HepG2 (cell line): ENCODE measurements at regions not wholly inside any gene's neighbourhood (a gene's known extent, or its start where the extent isn't known, plus 50 kb on each side); places are given as distances from the start of the nearest gene placed in this dataset.
A peak's percentile ranks its signal among the peaks of the same experiment; 100 is the strongest.

Experiments
- ARHGAP35 ChIP-seq: sonication (generic); formaldehyde crosslinking; IDR thresholded peaks from 2 replicates; pipeline ENCODE4 v1.9.0; 2022; ENCODE audit warnings: mild to moderate bottlenecking, inconsistent platforms, moderate library complexity, missing genetic modification reagents, borderline replicate concordance
- DNMT1 ChIP-seq: sonication (generic); formaldehyde crosslinking; IDR thresholded peaks from 2 replicates; pipeline ENCODE4 v1.5.1; 2020; ENCODE audit warnings: mild to moderate bottlenecking, missing genetic modification reagents
- NCOA2 ChIP-seq: sonication (generic); formaldehyde crosslinking; IDR thresholded peaks from 2 replicates; pipeline ENCODE4 v1.8.0; 2022; ENCODE audit warnings: inconsistent platforms
- PCBP1 ChIP-seq: fragments of 200-400 bp; formaldehyde crosslinking; IDR thresholded peaks from 2 replicates; pipeline ENCODE4 v1.6.1; 2017; ENCODE audit warnings: mild to moderate bottlenecking, low read depth, low read length, borderline replicate concordance
- SAP130 ChIP-seq: IDR thresholded peaks from 2 replicates; pipeline ENCODE4 v1.6.1; 2016; ENCODE audit warnings: low read depth
- SP4 ChIP-seq: sonication (generic); formaldehyde crosslinking; IDR thresholded peaks from 2 replicates; pipeline ENCODE4 v1.8.1; 2023; ENCODE audit warnings: mild to moderate bottlenecking, missing genetic modification reagents
- ZKSCAN8 ChIP-seq: IDR thresholded peaks from 2 replicates; pipeline ENCODE4 v1.6.1; 2016; ENCODE audit warnings: borderline replicate concordance, missing genetic modification reagents, missing compliant biosample characterization
- ZNF629 ChIP-seq: sonication (generic); formaldehyde crosslinking; conservative IDR thresholded peaks from 2 replicates; pipeline ENCODE4 v1.5.0; 2020; ENCODE audit warnings: missing genetic modification reagents
- TF ChIP-seq, protein P1 (sequence below), 2 experiments: sonication (generic) in 1 of 2; formaldehyde crosslinking in 1 of 2; IDR thresholded peaks; 2 replicates each; pipeline versions ENCODE4 v1.4.0 to v1.6.1; 2018 to 2020; ENCODE audit warnings: missing genetic modification reagents in 2 of 2, borderline replicate concordance in 1 of 2, low read depth in 1 of 2, mild to moderate bottlenecking in 1 of 2, missing biosample characterization in 1 of 2
- TF ChIP-seq, protein P2 (sequence below): sonication (generic); formaldehyde crosslinking; IDR thresholded peaks from 2 replicates; pipeline ENCODE4 v1.5.1; 2020; ENCODE audit warnings: mild to moderate bottlenecking, missing genetic modification reagents, moderate library complexity
- TF ChIP-seq, protein P3 (sequence below): sonication (generic); formaldehyde crosslinking; IDR thresholded peaks from 2 replicates; pipeline ENCODE4 v1.4.0; 2020; ENCODE audit warnings: mild to moderate bottlenecking, missing genetic modification reagents, borderline replicate concordance
- TF ChIP-seq, protein P4 (sequence below): sonication (generic); formaldehyde crosslinking; IDR thresholded peaks from 2 replicates; pipeline ENCODE4 v1.5.0; 2020; ENCODE audit warnings: mild to moderate bottlenecking, missing genetic modification reagents

DNA sequence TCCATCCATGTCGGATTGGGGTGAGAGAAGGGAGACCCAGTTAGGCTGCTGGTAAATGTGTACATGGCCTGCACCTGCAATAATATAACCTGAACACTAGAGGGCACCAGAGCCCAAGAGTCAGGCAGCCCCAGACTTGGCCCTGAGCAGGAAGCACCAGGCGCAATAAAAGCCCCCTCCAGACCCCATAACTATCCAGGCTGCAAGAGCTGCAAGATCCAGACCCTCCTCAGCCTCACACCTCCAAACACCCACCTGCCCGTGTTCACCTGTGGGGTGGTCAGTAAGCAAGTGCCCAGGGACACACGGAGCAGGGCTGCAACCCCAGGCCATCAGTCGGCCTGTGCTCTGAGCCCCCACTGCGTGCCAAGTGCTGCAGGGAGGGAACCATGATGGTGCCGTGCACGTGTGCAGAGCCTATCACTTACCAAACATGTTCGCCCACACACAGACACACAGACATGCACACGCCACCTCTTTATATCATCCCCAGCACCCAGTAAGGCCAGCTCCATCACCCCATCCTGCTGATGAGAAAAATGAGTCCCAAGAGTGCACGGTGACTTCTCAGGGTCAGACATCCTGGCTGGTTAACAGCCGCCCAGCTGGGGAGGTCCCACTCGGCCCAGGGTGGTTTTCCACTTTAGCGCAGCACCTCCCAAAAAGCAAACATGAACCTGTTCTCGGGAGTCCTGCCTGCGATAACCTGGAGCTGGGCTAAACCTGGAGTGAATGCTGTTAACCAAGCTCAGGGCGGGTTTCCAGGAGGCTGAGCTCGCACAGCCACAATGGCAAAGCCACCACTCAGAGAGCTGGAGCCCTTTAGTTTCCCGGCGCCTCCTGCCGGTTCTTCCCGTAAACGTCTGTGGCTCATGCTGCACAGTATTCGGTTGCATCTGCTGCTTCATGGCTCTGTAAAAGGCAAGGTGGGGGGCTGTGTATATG, 439.8 kb downstream of the SOX9 start (continued):
- TF ChIP-seq, protein P1, sequence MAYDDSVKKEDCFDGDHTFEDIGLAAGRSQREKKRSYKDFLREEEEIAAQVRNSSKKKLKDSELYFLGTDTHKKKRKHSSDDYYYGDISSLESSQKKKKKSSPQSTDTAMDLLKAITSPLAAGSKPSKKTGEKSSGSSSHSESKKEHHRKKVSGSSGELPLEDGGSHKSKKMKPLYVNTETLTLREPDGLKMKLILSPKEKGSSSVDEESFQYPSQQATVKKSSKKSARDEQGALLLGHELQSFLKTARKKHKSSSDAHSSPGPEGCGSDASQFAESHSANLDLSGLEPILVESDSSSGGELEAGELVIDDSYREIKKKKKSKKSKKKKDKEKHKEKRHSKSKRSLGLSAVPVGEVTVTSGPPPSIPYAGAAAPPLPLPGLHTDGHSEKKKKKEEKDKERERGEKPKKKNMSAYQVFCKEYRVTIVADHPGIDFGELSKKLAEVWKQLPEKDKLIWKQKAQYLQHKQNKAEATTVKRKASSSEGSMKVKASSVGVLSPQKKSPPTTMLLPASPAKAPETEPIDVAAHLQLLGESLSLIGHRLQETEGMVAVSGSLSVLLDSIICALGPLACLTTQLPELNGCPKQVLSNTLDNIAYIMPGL (CRISPR knock-in tag; IDR thresholded peaks at IDR 0.05; ENCODE audit: borderline replicate concordance in 1 of 2, low read depth in 1 of 2) = peak in 1 of 2 experiments; percentile 39; a peak in 1 of 4 replicates
- 0 out of 2 replicates have a peak, but pooled peaks have one; percentile 19 for TF ChIP-seq PCBP1
- TF ChIP-seq SP4 (CRISPR knock-in tag) = peak; percentile 38; the same call in 1 of the 2 replicates
- peak; percentile 72 for TF ChIP-seq ZNF629
- 0 out of 2 replicates have a peak, but pooled peaks have one; percentile 19 for TF ChIP-seq SAP130 (CRISPR knock-in tag)
- TF ChIP-seq DNMT1 (CRISPR knock-in tag) = peak; percentile 71; the same call in 1 of the 2 replicates
- TF ChIP-seq, protein P2, sequence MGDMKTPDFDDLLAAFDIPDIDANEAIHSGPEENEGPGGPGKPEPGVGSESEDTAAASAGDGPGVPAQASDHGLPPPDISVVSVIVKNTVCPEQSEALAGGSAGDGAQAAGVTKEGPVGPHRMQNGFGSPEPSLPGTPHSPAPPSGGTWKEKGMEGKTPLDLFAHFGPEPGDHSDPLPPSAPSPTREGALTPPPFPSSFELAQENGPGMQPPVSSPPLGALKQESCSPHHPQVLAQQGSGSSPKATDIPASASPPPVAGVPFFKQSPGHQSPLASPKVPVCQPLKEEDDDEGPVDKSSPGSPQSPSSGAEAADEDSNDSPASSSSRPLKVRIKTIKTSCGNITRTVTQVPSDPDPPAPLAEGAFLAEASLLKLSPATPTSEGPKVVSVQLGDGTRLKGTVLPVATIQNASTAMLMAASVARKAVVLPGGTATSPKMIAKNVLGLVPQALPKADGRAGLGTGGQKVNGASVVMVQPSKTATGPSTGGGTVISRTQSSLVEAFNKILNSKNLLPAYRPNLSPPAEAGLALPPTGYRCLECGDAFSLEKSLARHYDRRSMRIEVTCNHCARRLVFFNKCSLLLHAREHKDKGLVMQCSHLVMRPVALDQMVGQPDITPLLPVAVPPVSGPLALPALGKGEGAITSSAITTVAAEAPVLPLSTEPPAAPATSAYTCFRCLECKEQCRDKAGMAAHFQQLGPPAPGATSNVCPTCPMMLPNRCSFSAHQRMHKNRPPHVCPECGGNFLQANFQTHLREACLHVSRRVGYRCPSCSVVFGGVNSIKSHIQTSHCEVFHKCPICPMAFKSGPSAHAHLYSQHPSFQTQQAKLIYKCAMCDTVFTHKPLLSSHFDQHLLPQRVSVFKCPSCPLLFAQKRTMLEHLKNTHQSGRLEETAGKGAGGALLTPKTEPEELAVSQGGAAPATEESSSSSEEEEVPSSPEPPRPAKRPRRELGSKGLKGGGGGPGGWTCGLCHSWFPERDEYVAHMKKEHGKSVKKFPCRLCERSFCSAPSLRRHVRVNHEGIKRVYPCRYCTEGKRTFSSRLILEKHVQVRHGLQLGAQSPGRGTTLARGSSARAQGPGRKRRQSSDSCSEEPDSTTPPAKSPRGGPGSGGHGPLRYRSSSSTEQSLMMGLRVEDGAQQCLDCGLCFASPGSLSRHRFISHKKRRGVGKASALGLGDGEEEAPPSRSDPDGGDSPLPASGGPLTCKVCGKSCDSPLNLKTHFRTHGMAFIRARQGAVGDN = peak; percentile 59; the same call in 1 of the 2 replicates
- no peak for TF ChIP-seq ARHGAP35
- no peak for TF ChIP-seq ZKSCAN8 (CRISPR knock-in tag)
- TF ChIP-seq, protein P3, sequence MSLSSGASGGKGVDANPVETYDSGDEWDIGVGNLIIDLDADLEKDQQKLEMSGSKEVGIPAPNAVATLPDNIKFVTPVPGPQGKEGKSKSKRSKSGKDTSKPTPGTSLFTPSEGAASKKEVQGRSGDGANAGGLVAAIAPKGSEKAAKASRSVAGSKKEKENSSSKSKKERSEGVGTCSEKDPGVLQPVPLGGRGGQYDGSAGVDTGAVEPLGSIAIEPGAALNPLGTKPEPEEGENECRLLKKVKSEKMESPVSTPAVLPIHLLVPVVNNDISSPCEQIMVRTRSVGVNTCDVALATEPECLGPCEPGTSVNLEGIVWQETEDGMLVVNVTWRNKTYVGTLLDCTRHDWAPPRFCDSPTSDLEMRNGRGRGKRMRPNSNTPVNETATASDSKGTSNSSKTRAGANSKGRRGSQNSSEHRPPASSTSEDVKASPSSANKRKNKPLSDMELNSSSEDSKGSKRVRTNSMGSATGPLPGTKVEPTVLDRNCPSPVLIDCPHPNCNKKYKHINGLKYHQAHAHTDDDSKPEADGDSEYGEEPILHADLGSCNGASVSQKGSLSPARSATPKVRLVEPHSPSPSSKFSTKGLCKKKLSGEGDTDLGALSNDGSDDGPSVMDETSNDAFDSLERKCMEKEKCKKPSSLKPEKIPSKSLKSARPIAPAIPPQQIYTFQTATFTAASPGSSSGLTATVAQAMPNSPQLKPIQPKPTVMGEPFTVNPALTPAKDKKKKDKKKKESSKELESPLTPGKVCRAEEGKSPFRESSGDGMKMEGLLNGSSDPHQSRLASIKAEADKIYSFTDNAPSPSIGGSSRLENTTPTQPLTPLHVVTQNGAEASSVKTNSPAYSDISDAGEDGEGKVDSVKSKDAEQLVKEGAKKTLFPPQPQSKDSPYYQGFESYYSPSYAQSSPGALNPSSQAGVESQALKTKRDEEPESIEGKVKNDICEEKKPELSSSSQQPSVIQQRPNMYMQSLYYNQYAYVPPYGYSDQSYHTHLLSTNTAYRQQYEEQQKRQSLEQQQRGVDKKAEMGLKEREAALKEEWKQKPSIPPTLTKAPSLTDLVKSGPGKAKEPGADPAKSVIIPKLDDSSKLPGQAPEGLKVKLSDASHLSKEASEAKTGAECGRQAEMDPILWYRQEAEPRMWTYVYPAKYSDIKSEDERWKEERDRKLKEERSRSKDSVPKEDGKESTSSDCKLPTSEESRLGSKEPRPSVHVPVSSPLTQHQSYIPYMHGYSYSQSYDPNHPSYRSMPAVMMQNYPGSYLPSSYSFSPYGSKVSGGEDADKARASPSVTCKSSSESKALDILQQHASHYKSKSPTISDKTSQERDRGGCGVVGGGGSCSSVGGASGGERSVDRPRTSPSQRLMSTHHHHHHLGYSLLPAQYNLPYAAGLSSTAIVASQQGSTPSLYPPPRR = no peak
- no peak for TF ChIP-seq NCOA2 (CRISPR knock-in tag)
- TF ChIP-seq, protein P4, sequence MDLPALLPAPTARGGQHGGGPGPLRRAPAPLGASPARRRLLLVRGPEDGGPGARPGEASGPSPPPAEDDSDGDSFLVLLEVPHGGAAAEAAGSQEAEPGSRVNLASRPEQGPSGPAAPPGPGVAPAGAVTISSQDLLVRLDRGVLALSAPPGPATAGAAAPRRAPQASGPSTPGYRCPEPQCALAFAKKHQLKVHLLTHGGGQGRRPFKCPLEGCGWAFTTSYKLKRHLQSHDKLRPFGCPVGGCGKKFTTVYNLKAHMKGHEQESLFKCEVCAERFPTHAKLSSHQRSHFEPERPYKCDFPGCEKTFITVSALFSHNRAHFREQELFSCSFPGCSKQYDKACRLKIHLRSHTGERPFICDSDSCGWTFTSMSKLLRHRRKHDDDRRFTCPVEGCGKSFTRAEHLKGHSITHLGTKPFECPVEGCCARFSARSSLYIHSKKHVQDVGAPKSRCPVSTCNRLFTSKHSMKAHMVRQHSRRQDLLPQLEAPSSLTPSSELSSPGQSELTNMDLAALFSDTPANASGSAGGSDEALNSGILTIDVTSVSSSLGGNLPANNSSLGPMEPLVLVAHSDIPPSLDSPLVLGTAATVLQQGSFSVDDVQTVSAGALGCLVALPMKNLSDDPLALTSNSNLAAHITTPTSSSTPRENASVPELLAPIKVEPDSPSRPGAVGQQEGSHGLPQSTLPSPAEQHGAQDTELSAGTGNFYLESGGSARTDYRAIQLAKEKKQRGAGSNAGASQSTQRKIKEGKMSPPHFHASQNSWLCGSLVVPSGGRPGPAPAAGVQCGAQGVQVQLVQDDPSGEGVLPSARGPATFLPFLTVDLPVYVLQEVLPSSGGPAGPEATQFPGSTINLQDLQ (CRISPR knock-in tag) = no peak
